NCI-H2081 (cell line): ENCODE measurements at regions not wholly inside any gene's neighbourhood (a gene's known extent, or its start where the extent isn't known, plus 50 kb on each side); places are given as distances from the start of the nearest gene placed in this dataset.
A peak's percentile ranks its signal among the peaks of the same experiment; 100 is the strongest.

ENCODE experiments used
- DNase-seq, 2 experiments: peaks; one replicate each; lab custom pipeline; 2025; lab: John Stamatoyannopoulos, UW

GRCh38 chr9:38313421-38313820 is 79.1 kb upstream of the ALDH1B1 start:
- no peak for DNase-seq

DNA sequence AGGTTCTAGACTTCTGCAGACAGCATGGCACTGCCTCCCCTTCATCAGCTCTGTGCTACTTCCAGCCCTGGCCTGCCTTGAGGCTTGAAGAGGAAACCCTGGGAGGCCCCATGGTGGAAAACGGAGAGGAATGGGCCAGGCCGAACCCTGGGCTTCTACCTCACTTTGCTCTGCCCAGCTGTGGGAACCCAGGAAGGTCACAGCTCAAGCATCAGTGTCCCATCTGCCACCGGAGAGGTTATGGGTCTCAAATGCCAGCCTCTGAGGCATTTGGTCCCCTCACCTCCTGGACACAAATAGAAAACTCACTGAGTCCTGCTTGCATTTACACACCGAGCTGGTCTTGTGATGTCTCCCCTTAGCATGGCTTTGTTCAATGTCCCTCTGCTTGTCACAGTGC is 80.1 kb upstream of the ALDH1B1 start:
- DNase-seq = no peak

DNA sequence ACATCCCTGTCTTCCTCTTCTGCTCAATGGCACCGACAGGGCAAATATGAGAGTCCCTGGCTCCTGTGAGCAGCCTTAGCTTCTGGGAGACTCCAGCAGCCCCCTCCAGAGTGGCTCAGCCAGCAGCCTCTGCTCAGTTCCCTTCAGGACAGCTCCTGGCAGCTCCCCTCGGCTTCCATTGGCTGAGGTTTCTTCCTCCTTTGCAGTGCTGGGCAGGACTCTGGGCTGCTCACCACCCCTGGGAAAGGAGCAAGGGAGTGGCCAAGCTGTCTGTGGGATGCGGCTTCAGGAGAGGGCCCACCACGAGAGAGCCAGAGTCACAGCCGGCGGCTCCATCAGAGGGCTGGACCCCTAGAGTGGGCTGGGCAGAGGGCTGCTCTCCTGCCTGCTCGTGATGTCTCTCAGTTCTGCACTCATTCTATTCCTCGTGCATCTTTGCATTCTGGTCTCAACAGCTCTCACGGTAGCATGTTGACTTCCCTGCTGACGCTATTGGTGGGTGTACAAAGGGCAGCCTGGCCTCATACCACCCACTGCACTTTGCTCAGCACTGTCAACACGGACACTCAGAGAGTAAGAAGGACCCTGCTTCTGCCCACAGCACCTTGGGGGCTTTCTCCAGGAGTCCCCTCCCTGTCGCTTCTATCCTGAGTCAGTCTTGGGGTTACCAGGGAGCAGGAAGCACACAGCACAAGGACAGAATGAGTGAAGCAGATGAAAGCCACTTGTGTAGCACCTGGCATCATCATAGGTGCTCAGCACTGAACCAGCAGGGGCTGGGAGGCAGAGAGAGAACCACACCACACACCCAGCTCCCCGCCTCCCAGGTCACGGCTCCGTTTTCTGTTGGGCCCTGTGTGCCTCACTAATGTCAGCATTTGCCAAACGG is 80.9 kb upstream of the ALDH1B1 start:
- DNase-seq = no peak

GRCh38 chr9:38309324-38310195 is 82.9 kb upstream of the ALDH1B1 start:
- DNase-seq = no peak

- DNase-seq = no peak
Measured at GRCh38 chr9:38308136-38308535, 84.4 kb upstream of the ALDH1B1 start.

- DNase-seq = no peak
Measured at GRCh38 chr9:38306899-38307298, 85.6 kb upstream of the ALDH1B1 start.

DNA sequence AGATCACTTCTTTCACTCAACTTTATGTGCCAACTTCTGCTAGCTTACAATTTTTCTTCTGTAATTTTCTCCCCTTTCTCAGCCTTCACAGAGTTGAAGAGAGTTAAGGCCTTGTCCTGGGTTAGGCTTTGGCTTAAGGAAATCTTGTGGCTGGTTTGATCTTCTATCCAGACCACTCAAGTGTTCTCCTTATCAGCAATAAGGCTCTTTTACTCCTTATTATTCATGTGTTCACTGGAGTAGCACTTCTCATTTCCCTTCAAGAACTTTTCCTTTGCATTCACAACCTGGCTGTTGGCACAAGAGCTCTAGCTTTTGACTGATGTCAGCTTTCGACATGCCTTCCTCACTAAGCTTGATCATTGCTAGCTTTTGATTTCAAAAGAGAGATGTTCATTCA is 86.9 kb upstream of the ALDH1B1 start:
- no peak for DNase-seq

DNA sequence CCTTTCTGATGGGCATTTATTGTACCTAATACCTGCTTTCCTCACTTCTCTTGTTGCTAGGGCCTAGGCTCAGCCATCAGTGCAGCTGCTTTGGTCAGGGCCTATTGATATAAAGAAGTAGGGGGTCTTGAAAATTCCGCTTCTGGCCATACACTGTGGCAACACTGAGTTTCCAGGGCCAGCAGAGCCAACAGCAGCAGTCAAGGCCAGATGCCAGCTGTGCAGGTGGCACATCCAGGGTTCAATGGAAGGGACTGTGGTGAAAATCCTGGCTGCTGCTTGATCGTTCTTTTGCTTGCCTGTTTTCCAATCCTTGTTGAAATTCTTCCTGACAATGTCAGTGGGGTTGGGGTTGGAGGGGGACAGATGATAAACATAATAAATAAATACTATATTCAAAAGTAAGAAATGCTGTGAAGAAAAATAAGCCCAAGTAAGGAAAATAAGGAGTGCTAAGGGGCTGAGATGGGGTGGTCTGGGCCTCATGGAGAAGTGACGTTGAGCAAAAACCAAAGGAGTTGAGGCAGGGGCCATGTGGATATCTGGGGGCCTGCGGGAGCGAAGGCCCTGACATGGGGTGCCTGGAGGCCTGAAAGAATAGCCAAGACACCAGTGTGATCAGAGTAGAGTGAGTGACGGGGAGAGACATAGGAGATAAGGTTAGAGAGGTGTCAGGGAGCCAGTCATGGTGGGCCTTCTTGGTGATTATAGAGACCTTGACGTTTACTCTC is 91.0 kb upstream of the ALDH1B1 start:
- peak in 1 of 2 experiments; percentile 11 for DNase-seq

DNA sequence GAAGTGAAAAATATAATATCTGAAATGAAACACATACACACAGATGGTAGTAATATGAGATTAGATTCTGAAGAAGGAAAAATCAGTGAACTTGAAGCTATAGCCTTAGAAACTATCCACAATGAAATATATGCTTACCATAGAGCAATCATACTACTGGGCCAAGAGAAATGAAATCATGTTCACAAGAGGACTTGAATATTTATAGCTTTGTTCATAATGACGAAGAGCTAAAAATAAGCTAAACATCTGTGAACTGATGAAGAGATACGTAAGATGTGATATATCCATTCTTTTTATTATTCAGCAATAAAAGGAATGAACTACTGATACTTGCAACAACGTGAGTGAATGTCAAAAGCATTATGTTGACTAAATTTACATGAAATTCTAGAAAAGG is 92.6 kb upstream of the ALDH1B1 start:
- no peak for DNase-seq

DNA sequence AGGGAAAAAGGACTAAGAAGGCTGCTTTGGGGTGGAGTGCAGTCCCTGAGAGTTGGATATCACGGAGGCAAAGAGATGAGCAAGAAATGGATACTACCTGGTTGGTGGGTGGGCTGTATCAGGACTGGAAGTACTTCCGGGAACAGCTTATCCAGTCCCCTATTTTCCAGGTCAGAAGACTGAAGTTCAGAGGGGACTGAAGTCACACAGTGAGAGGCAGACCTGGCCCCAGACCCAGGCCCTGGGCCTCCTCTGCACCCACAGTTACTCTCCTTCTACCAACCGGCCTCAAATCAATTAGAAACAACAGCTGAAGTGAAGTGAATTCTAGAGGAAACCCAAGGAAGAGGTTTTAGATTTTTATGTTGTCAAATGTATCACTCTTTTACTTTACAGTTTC is 93.6 kb upstream of the ALDH1B1 start:
- DNase-seq = no peak

DNA sequence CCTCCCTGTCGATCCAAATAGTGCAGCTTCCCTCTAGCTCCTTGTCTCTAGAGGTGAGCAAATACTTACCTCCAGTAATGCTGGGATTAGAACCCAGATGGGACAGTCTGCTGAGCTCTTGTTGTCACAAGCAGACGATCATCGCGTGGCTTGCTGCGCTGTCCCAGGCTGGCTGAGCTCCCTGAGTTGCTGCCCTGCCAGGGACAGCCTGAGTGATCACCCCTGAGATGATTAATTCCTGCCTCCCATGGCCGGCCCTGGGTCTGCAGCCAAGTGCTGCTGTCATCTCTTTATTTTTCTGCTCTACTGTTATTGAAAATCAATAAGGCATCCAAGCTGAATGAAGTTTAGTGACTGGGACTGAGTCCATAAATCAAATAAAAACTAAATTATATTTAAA is 94.0 kb upstream of the ALDH1B1 start:
- no peak for DNase-seq

DNA sequence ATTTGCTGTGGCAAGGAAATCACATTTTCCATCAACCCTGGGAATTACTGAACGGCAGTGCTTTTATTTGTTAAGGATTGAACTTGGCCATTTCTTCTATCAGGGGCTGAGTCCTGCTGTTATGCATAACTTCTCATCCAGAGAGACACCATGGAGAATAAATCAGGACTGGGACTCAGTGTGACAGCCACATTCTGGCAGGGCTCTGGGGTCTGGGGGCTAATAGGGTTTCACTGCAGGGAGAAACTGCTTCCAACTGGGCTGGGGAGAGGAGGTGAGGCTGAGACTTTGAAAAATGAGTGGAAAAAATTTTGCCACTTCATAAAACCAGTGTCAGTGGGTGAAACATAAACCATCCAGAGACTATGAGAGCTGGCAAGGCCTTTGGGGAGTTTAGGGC is 95.7 kb upstream of the ALDH1B1 start:
- no peak for DNase-seq

- no peak for DNase-seq
Measured at GRCh38 chr9:38295764-38296163, 96.7 kb upstream of the ALDH1B1 start.

- no peak for DNase-seq
Measured at GRCh38 chr9:38294220-38294960, 98.1 kb upstream of the ALDH1B1 start.

DNA sequence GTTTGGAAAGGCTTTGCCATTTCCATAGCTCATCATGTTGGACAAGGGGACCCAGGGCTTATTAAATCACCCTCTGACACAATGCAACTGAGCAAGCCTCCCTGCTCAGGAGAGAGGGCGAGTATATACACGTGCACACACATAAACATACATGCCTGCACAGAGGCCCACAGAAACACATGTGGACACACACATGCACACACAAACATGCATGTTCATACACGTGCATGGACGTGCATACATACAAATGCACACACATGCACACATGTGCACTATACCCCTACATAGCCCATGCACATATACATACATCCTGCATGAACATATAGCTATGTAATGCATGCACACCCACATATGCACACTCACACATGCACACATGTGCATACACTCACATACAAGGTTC is 99.5 kb upstream of the ALDH1B1 start:
- DNase-seq = no peak

- DNase-seq = no peak
Measured at GRCh38 chr9:38292480-38292879, 100.0 kb upstream of the ALDH1B1 start.

GRCh38 chr9:38289866-38290245 is 102.6 kb upstream of the ALDH1B1 start:
- no peak for DNase-seq

- DNase-seq = no peak
Measured at GRCh38 chr9:38289236-38289865, 103.2 kb upstream of the ALDH1B1 start.

DNA sequence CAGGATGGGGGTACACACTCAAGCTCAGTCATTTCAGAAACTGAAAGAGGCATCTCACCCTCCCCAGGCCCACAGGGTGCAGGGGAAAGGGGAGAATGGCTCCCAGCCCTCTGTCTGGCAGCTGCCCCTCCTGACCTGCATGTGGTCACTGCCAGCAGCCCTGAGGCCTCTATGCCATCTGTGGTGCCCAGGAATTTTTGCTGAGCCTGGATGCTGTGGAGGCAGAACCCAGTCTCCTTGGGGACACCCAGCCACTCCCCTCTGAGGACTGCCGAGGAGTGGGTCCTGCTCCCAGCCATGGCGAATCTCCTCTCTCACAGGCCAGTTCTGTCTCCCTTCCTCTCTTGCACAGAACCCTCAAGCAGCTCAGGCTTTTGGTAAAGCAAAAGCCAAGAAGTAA is 104.0 kb upstream of the ALDH1B1 start:
- no peak for DNase-seq

- no peak for DNase-seq
Measured at GRCh38 chr9:38287420-38287985, 105.0 kb upstream of the ALDH1B1 start.

DNA sequence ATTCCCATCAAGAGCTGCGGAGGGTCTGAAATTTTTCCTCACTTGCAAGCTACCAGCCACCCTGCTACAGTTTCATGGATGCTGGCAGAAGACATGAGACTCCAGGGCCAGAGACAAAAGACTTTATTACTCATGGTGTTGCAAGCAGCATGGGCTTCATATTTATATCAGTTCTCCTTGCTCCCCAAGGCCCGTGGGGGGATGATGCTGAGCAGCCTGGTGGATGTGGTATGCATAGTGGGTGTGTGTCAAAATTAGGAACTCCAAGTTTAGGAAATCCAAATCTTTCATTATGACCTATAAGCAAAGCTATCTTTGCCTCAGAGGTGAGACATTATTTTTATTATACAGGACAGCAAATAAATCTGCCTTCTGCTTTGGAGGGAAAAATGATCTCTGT is 105.7 kb upstream of the ALDH1B1 start:
- no peak for DNase-seq
